8988T (cell line): ENCODE measurements at regions not wholly inside any gene's neighbourhood (a gene's known extent, or its start where the extent isn't known, plus 50 kb on each side); places are given as distances from the start of the nearest gene placed in this dataset.

Experiments used
- DNase-seq: peaks from one replicate; pipeline ENCODE4 v3.0.0; 2011

GRCh38 chr4:7126981-7127380 is 59.1 kb upstream of the GRPEL1 start:
- DNase-seq = no peak

DNA sequence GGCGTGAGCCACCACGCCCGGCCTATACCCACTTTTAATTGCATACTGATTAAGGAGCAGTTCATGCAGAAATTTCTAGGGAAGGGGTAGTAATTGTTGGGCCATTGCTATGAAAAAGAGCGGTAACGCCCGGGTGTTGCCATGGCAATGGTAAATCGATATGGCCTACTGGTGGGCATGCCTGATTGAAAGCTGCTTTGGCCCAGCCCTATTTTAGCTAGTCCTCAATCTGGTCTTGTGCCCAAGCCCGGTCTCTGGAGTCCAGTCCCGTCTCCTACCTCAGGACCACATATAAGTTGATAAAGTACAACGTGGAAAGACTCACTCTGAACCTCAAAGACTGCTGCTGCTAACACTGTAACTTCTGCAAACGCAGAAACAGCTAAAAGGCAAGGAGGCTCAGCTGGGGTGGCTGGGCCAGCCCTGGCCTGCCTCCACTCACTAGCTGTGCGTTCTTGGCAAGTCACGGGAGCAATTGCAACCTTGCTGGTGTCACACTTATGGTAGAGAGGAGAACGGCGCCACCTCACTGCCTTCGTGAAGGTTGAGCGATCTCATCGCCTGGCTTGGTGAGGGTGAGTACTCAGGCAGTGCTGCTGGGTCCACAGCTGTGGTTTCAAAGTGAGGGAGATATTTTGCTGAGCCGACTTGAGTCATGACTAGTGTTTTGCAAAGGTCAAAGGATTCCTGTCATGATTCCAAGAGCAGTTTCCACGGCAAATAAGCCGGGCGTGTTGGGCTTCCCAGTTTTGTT is 57.0 kb upstream of the GRPEL1 start:
- no peak for DNase-seq

- no peak for DNase-seq
Observed at GRCh38 chr4:7121866-7122653, 54.2 kb upstream of the GRPEL1 start.

DNA sequence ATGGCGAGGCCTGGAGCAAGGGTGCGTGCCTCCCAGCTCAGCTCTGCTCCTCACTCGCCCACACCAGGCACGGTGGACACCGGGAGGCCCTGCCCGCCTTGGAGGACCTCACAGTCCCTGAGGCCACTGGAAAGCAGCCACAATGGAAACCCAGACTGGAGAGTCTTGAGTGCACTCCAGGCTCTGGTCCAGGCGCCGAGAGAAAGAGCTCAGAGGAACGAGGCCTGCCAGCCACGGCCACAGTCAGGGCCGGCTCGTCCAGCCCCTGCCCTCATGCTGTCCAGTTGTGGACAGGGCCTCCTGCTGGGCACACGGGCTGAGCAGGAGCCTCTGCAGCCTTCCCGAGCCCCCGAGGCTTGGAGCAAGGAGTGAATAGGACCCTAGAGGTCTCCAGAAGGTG is 53.3 kb upstream of the GRPEL1 start:
- no peak for DNase-seq

DNA sequence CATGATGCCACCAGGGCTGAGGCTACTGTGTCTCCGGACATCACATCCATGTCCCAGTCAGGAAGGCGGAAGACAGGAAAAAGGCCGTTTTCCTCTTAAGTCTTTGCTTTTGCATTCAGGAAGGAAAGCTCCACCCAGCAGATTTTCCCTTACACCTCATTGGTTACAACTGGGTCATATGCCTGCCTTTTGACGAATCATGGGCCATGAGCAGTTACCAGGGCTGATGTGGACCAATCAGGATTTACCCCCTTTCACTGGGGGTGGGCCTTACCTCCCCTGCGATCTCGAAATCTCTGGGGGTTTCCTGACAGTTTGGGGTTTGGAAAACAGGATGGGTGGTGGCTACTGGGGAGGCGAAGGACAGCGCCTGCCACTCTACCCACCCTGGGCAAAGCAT is 52.5 kb upstream of the GRPEL1 start:
- no peak for DNase-seq

DNA sequence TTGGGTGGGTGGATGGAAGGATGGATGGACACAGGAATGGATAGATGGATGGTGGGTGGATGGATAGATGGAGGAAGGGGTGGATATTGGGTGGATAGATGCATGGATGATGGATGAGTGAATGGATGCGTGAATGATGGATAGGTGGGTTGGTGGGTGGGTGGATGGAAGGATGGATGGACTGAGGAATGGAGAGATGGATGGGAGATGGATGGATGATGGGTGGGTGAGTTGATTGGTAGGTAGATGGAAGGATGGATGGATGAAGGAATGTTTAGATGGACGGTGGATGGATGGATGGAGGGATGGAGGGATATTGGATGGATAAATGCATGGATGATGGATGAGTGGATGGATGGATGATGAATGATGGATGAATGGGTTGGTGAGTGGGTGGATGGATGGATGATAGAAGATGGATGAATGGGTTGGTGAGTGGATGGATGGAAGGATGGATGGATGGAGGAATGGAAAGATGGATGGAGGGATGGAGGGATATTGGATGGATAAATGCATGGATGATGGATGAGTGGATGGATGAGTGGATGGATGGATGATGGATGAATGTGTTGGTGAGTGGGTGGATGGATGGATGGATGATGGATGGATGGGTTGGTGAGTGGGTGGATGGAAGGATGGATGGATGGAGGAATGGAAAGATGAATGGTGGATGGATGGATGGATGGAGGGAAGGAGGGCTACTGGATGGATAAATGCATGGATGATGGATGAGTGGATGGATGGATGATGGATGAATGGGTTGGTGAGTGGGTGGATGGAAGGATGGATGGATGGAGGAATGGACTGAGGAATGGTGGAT is 50.4 kb upstream of the GRPEL1 start:
- no peak for DNase-seq
